ENCODE measurements at regions not wholly inside any gene's neighbourhood (a gene's known extent, or its start where the extent isn't known, plus 50 kb on each side); places are given as distances from the start of the nearest gene placed in this dataset.

- no peak for DNase-seq (ENCODE audit: low read depth)
Measured at GRCh38 chr5:165055476-165055875, 1550.1 kb downstream of the MAT2B start.

GRCh38 chr5:165057145-165057544 is 1551.7 kb downstream of the MAT2B start:
- no peak for DNase-seq (ENCODE audit: low read depth)

GRCh38 chr5:165066751-165067385 is 1561.4 kb downstream of the MAT2B start:
- no peak for DNase-seq (ENCODE audit: low read depth)

GRCh38 chr5:165076686-165077085 is 1571.3 kb downstream of the MAT2B start:
- peak; percentile 2 for DNase-seq (ENCODE audit: low read depth)

- DNase-seq (ENCODE audit: low read depth): no peak
Measured at GRCh38 chr5:165079389-165079788, 1574.0 kb downstream of the MAT2B start.

- no peak for DNase-seq (ENCODE audit: low read depth)
Measured at GRCh38 chr5:165083394-165083793, 1578.0 kb downstream of the MAT2B start.

- DNase-seq (ENCODE audit: low read depth): no peak
Measured at GRCh38 chr5:165086465-165086864, 1581.0 kb downstream of the MAT2B start.

GRCh38 chr5:165094782-165095181 is 1589.4 kb downstream of the MAT2B start:
- no peak for DNase-seq (ENCODE audit: low read depth)

GRCh38 chr5:165101709-165102108 is 1596.3 kb downstream of the MAT2B start:
- no peak for DNase-seq (ENCODE audit: low read depth)

GRCh38 chr5:165104611-165105010 is 1599.2 kb downstream of the MAT2B start:
- no peak for DNase-seq (ENCODE audit: low read depth)

GRCh38 chr5:165108809-165109208 is 1603.4 kb downstream of the MAT2B start:
- DNase-seq (ENCODE audit: low read depth): no peak

- no peak for DNase-seq (ENCODE audit: low read depth)
Measured at GRCh38 chr5:165119175-165119574, 1613.8 kb downstream of the MAT2B start.

- DNase-seq (ENCODE audit: low read depth): no peak
Measured at GRCh38 chr5:165126598-165126997, 1621.2 kb downstream of the MAT2B start.

GRCh38 chr5:165127941-165128340 is 1622.5 kb downstream of the MAT2B start:
- no peak for DNase-seq (ENCODE audit: low read depth)

- peak; percentile 5 for DNase-seq (ENCODE audit: low read depth)
Measured at GRCh38 chr5:165130656-165131055, 1625.2 kb downstream of the MAT2B start.

- DNase-seq (ENCODE audit: low read depth): no peak
Measured at GRCh38 chr5:165134155-165134554, 1628.7 kb downstream of the MAT2B start.

- DNase-seq (ENCODE audit: low read depth): no peak
Measured at GRCh38 chr5:165135565-165135964, 1630.1 kb downstream of the MAT2B start.

- no peak for DNase-seq (ENCODE audit: low read depth)
Measured at GRCh38 chr5:165137701-165138100, 1632.3 kb downstream of the MAT2B start.

- DNase-seq (ENCODE audit: low read depth): no peak
Measured at GRCh38 chr5:165138236-165138635, 1632.8 kb downstream of the MAT2B start.

GRCh38 chr5:165139262-165139661 is 1633.8 kb downstream of the MAT2B start:
- no peak for DNase-seq (ENCODE audit: low read depth)

- peak; percentile 15 for DNase-seq (ENCODE audit: low read depth)
Measured at GRCh38 chr5:165139721-165140120, 1634.3 kb downstream of the MAT2B start.

- DNase-seq (ENCODE audit: low read depth): peak; percentile 5
Measured at GRCh38 chr5:165143741-165144140, 1638.3 kb downstream of the MAT2B start.

- no peak for DNase-seq (ENCODE audit: low read depth)
Measured at GRCh38 chr5:165149431-165149830, 1644.0 kb downstream of the MAT2B start.

- DNase-seq (ENCODE audit: low read depth): no peak
Measured at GRCh38 chr5:165152058-165152457, 1646.6 kb downstream of the MAT2B start.

All from LHCN-M2 (cell line).